GM19351 (cell line): ENCODE measurements at regions not wholly inside any gene's neighbourhood (a gene's known extent, or its start where the extent isn't known, plus 50 kb on each side); places are given as distances from the start of the nearest gene placed in this dataset.
"Not testable (repeated sequence)": the region's sequence is repeated elsewhere in the genome, so short reads cannot be mapped to it uniquely, and the experiment has no call there.

Source experiments
- ATAC-seq: cut with Tn5 transposase; IDR thresholded peaks from one replicate; pipeline ENCODE4 v1.9.1; 2021; ENCODE audit warnings: mild to moderate bottlenecking, moderate library complexity; ENCODE audit not compliant: unreplicated experiment

GRCh38 chr1:178606839-178607238, 93.9 kb downstream of the TEX35 start:
- ATAC-seq: no peak

GRCh38 chr1:178607718-178608408, 95.0 kb downstream of the TEX35 start:
- peak; percentile 56 for ATAC-seq

GRCh38 chr1:178609015-178609414, 96.1 kb downstream of the TEX35 start:
- no peak for ATAC-seq

GRCh38 chr1:178610690-178611410, 97.9 kb downstream of the TEX35 start:
- ATAC-seq: not testable (repeated sequence)

- no peak for ATAC-seq
These were observed 99.4 kb downstream of the TEX35 start for GRCh38 chr1:178612261-178612660.

GRCh38 chr1:178613271-178613945, 100.5 kb downstream of the TEX35 start:
- no peak for ATAC-seq

- ATAC-seq: no peak
These were observed 101.4 kb downstream of the TEX35 start for GRCh38 chr1:178614286-178614685.

- ATAC-seq: no peak
These were observed 105.8 kb upstream of the RALGPS2 start for GRCh38 chr1:178619042-178619927.

- ATAC-seq: no peak
These were observed 104.2 kb upstream of the RALGPS2 start for GRCh38 chr1:178620584-178621475.

- ATAC-seq: no peak
These were observed 103.2 kb upstream of the RALGPS2 start for GRCh38 chr1:178621822-178622221.

GRCh38 chr1:178625695-178626094, 99.3 kb upstream of the RALGPS2 start:
- no peak for ATAC-seq

- ATAC-seq: no peak
These were observed 98.0 kb upstream of the RALGPS2 start for GRCh38 chr1:178627037-178627436.

GRCh38 chr1:178628637-178629251, 96.3 kb upstream of the RALGPS2 start:
- no peak for ATAC-seq

GRCh38 chr1:178629252-178630154, 95.5 kb upstream of the RALGPS2 start:
- no peak for ATAC-seq

- no peak for ATAC-seq
These were observed 94.6 kb upstream of the RALGPS2 start for GRCh38 chr1:178630417-178630816.

GRCh38 chr1:178632653-178633052, 92.4 kb upstream of the RALGPS2 start:
- no peak for ATAC-seq

GRCh38 chr1:178633056-178633455, 92.0 kb upstream of the RALGPS2 start:
- ATAC-seq: no peak

- ATAC-seq: no peak
These were observed 90.6 kb upstream of the RALGPS2 start for GRCh38 chr1:178634445-178634844.
